A673 (cell line): ENCODE measurements at regions not wholly inside any gene's neighbourhood (a gene's known extent, or its start where the extent isn't known, plus 50 kb on each side); places are given as distances from the start of the nearest gene placed in this dataset.

Experiments
- CTCF ChIP-seq: fragments of 300-800, 200-600 bp; sonication (generic); conservative IDR thresholded peaks from 2 replicates; pipeline ENCODE4 v1.5.1; 2017; ENCODE audit warnings: low read depth, mild to moderate bottlenecking, antibody characterized with exemption, low read length, moderate library complexity, mixed read lengths
- EZH2 ChIP-seq: fragments of 200-600 bp; sonication (generic); IDR thresholded peaks from 2 replicates; pipeline ENCODE4 v1.6.1; 2017; ENCODE audit warnings: borderline replicate concordance, low read depth, mild to moderate bottlenecking, mixed read lengths, antibody characterized with exemption, low read length; ENCODE audit not compliant: poor library complexity, severe bottlenecking

- TF ChIP-seq CTCF (no peak), EZH2 (no peak)
These were observed 421.7 kb downstream of the C6orf118 start for GRCh38 chr6:164887660-164888059.
